A549 (cell line): ENCODE measurements at regions not wholly inside any gene's neighbourhood (a gene's known extent, or its start where the extent isn't known, plus 50 kb on each side); places are given as distances from the start of the nearest gene placed in this dataset.
A peak's percentile ranks its signal among the peaks of the same experiment; 100 is the strongest.
"Not testable (repeated sequence)": the region's sequence is repeated elsewhere in the genome, so short reads cannot be mapped to it uniquely, and the experiment has no call there.

ENCODE experiments used
- ATAC-seq, 2 experiments: fragments of 200-7000 bp in 1 of 2; fragments of >200 bp in 1 of 2; cut with Nextera tagmentation in 1 of 2; cut with Tn5 transposase in 1 of 2; 3 replicates each; pipeline versions ENCODE4 v1.8.0 to v1.9.1; 2018 to 2020; ENCODE audit warnings: mild to moderate bottlenecking in 1 of 2, moderate library complexity in 1 of 2
- CTCF ChIA-PET: fragments of 300-600 bp; sonication (Branson Sonifier 250); formaldehyde crosslinking; extraction: SDS; loops from one replicate; lab custom pipeline; 2021; ENCODE audit warnings: antibody characterized with exemption, inconsistent platforms; lab: Yijun Ruan, JAX
- POLR2A ChIA-PET: fragments of 350-600 bp; formaldehyde crosslinking; extraction: SDS; loops from one replicate; lab custom pipeline; 2021; ENCODE audit warnings: antibody characterized with exemption, inconsistent platforms; lab: Yijun Ruan, JAX
- DNase-seq, 2 experiments: peaks; one replicate each; pipeline versions ENCODE4 v3.0.0 to v3.0.0-alpha.2; 2011 to 2016; ENCODE audit warnings: low read depth in 1 of 2, low spot score in 1 of 2
- FAIRE-seq: peaks from 2 replicates; lab custom pipeline; 2011; peaks lifted over from hg19 to GRCh38; lab: Jason Lieb, UNC
- H3K27ac ChIP-seq, 2 experiments: fragments of >200 bp; sonication (Bioruptor Twin); formaldehyde crosslinking; 3 replicates each; pipeline ENCODE4 v1.5.1; 2016 to 2017
- H3K4me1 ChIP-seq: fragments of >200 bp; sonication (Bioruptor Twin); formaldehyde crosslinking; 3 replicates; pipeline ENCODE4 v1.6.1; 2016
- H3K4me2 ChIP-seq: fragments of >200 bp; sonication (Bioruptor Twin); formaldehyde crosslinking; 3 replicates; pipeline ENCODE4 v1.6.1; 2016
- H3K4me3 ChIP-seq: fragments of >200 bp; sonication (Bioruptor Twin); formaldehyde crosslinking; 3 replicates; pipeline ENCODE4 v1.5.1; 2016
- H3K9me3 ChIP-seq: fragments of >200 bp; sonication (Bioruptor Twin); formaldehyde crosslinking; 3 replicates; pipeline ENCODE4 v1.6.1; 2016
- BHLHE40 ChIP-seq: IDR thresholded peaks from 2 replicates; pipeline ENCODE4 v1.6.1; 2012; ENCODE audit warnings: low read depth, low read length, inconsistent platforms
- CEBPB ChIP-seq, 2 experiments: fragments of >200 bp in 1 of 2; sonication (Bioruptor Twin) in 1 of 2; formaldehyde crosslinking in 1 of 2; IDR thresholded peaks; 2 replicates each; pipeline ENCODE4 v1.6.1; 2012 to 2016
- CHD4 ChIP-seq: fragments of 200-600 bp; sonication (generic); IDR thresholded peaks from 2 replicates; pipeline ENCODE4 v1.6.1; 2016; ENCODE audit warnings: antibody characterized with exemption, mild to moderate bottlenecking, borderline replicate concordance
- EHF ChIP-seq: fragments of 250-450 bp; sonication (Bioruptor Pico); IDR thresholded peaks from 2 replicates; pipeline ENCODE4 v1.5.0; 2020; ENCODE audit warnings: mild to moderate bottlenecking
- EP300 ChIP-seq, 2 experiments: fragments of >200 bp; sonication (Bioruptor Twin); formaldehyde crosslinking; IDR thresholded peaks; 2 replicates in 1 of 2; 3 replicates in 1 of 2; pipeline ENCODE4 v1.6.1; 2016 to 2017
- FOXS1 ChIP-seq: fragments of 250-450 bp; sonication (Bioruptor Pico); IDR thresholded peaks from 2 replicates; pipeline ENCODE4 v1.5.0; 2020; ENCODE audit warnings: mild to moderate bottlenecking, moderate library complexity
- HDAC2 ChIP-seq: fragments of 200-600 bp; sonication (generic); IDR thresholded peaks from 2 replicates; pipeline ENCODE4 v1.6.1; 2016
- HEYL ChIP-seq: fragments of 250-450 bp; sonication (Bioruptor Pico); IDR thresholded peaks from 2 replicates; pipeline ENCODE4 v1.8.0; 2021; ENCODE audit warnings: mild to moderate bottlenecking, moderate library complexity
- HOXA7 ChIP-seq: fragments of 250-450 bp; sonication (Bioruptor Pico); IDR thresholded peaks from 2 replicates; pipeline ENCODE4 v1.5.0; 2020; ENCODE audit warnings: mild to moderate bottlenecking, moderate library complexity
- HOXB13 ChIP-seq: fragments of 250-450 bp; sonication (Bioruptor Pico); IDR thresholded peaks from 2 replicates; pipeline ENCODE4 v1.5.0; 2020; ENCODE audit warnings: low read depth, mild to moderate bottlenecking, moderate library complexity
- JUN ChIP-seq, 2 experiments: fragments of >200 bp; sonication (Bioruptor Twin); formaldehyde crosslinking; IDR thresholded peaks; 2 replicates in 1 of 2; 3 replicates in 1 of 2; pipeline ENCODE4 v1.6.1; 2016 to 2017
- KDM5A ChIP-seq: fragments of 200-600 bp; sonication (generic); IDR thresholded peaks from 2 replicates; pipeline ENCODE4 v1.6.1; 2016; ENCODE audit warnings: antibody characterized with exemption, mild to moderate bottlenecking
- MAFK ChIP-seq: fragments of 450-650 bp; IDR thresholded peaks from 2 replicates; pipeline ENCODE4 v1.6.1; 2014; ENCODE audit not compliant: partially characterized antibody
- MAZ ChIP-seq: fragments of 150-350 bp; IDR thresholded peaks from 2 replicates; pipeline ENCODE4 v1.6.1; 2014; ENCODE audit warnings: antibody characterized with exemption, low read depth, low read length, borderline replicate concordance
- NFE2L2 ChIP-seq: fragments of 150-350 bp; conservative IDR thresholded peaks from 2 replicates; pipeline ENCODE4 v1.6.1; 2014; ENCODE audit warnings: low read length
- PHF8 ChIP-seq: fragments of 200-600 bp; sonication (generic); IDR thresholded peaks from 2 replicates; pipeline ENCODE4 v1.6.1; 2016; ENCODE audit warnings: low read depth, mild to moderate bottlenecking, antibody characterized with exemption, moderate library complexity, borderline replicate concordance
- RAD21 ChIP-seq, 2 experiments: fragments of >200 bp in 1 of 2; sonication (Bioruptor Twin) in 1 of 2; formaldehyde crosslinking in 1 of 2; IDR thresholded peaks in 1 of 2; conservative IDR thresholded peaks in 1 of 2; 2 replicates in 1 of 2; 3 replicates in 1 of 2; pipeline ENCODE4 v1.6.1; 2012 to 2018; ENCODE audit warnings: inconsistent platforms in 1 of 2
- RARB ChIP-seq: fragments of 250-450 bp; sonication (Bioruptor Pico); IDR thresholded peaks from 2 replicates; pipeline ENCODE4 v1.8.0; 2021; ENCODE audit warnings: mild to moderate bottlenecking, moderate library complexity
- RFX5 ChIP-seq: fragments of 450-650 bp; IDR thresholded peaks from 2 replicates; pipeline ENCODE4 v1.7.1; 2014; ENCODE audit warnings: antibody characterized with exemption, mild to moderate bottlenecking, moderate library complexity
- SMC3 ChIP-seq: fragments of >200 bp; sonication (Bioruptor Twin); formaldehyde crosslinking; IDR thresholded peaks from 3 replicates; pipeline ENCODE4 v1.6.1; 2018; ENCODE audit warnings: inconsistent platforms
- ZNF302 ChIP-seq: fragments of 250-450 bp; sonication (Bioruptor Pico); IDR thresholded peaks from 2 replicates; pipeline ENCODE4 v1.9.0; 2021; ENCODE audit warnings: inconsistent platforms, mild to moderate bottlenecking, moderate library complexity
- WGBS: methylation state at CpG from one replicate; pipeline ENCODE4 v1.1.6; 2017; ENCODE audit errors: missing lambda C conversion rate; 5-methylcytosine and 5-hydroxymethylcytosine counted together

DNA sequence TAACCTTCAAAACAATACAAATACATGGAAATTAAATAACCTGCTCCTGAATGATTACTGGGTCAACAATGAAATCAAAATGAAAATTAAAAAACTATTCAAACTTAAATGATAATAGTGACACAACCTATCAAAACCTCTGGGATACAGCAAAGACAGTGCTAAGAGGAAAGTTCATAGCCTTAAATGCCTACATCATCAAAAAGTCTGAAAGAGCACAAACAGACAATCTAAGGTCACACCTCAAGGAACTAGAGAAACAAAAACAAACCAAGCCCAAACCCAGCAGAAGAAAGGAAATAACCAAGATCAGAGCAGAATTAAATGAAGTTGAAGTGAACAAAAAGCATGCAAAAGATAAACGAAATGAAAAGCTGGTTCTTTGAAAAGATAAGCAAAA lies 79.5 kb downstream of the TMEM212 start:
- H3K9me3 ChIP-seq, FAIRE-seq, DNase-seq, CTCF ChIA-PET, H3K4me1 ChIP-seq, H3K4me2 ChIP-seq, ATAC-seq, POLR2A ChIA-PET, H3K4me3 ChIP-seq, H3K27ac ChIP-seq: not testable (repeated sequence)
- 13% methylated on average over 1 of the region's 1 CpG for WGBS
- TF ChIP-seq MAFK: peak; percentile 49

DNA sequence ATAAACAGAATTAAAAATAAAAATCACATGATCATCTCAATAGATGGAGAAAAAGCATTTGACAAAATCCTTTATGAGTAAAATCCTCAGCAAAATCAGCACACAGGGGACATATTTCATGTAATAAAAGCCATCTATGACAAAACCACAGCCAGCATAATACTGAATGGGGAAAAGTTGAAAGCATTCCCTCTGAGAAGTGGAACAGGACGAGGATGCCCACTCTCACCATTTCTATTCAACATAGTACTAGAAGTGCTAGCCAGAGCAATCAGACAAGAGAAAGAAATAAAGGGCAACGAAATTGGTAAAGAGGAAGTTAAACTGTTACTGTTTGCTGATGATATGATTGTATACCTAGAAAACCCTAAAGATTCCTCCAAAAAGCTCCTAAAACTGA lies 80.5 kb downstream of the TMEM212 start:
- H3K27ac ChIP-seq, H3K4me1 ChIP-seq, H3K9me3 ChIP-seq, H3K4me2 ChIP-seq, FAIRE-seq, H3K4me3 ChIP-seq, DNase-seq, POLR2A ChIA-PET, ATAC-seq: not testable (repeated sequence)
- WGBS: 36% methylated on average over 2 of the region's 2 CpGs
- CTCF ChIA-PET: interaction anchor here (0.6 kb wide), 1 partner anchor 13 kb away, joined by 3 read pairs; no protein-coding TSS in a partner anchor

DNA sequence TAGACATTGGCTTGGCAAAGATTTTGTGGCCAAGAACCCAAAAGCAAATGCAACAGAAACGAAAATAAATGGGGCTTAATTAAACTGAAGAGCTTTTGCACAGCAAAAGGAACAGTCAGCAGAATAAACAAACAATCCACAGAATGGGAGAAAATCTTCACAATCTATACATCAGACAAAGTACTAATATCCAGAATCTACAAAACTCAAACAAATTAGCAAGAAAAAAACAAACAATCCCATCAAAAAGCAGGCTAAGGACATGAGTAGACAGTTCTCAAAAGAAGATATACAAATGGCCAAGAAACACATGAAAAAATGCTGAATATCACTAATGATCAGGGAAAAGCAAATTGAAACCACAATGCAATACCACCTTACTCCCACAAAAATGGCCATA lies 81.7 kb downstream of the TMEM212 start:
- FAIRE-seq, DNase-seq, H3K4me2 ChIP-seq, H3K4me1 ChIP-seq, CTCF ChIA-PET, H3K27ac ChIP-seq, H3K9me3 ChIP-seq, ATAC-seq, POLR2A ChIA-PET, H3K4me3 ChIP-seq: not testable (repeated sequence)
- 45% methylated on average over 1 of the region's 1 CpG for WGBS

DNA sequence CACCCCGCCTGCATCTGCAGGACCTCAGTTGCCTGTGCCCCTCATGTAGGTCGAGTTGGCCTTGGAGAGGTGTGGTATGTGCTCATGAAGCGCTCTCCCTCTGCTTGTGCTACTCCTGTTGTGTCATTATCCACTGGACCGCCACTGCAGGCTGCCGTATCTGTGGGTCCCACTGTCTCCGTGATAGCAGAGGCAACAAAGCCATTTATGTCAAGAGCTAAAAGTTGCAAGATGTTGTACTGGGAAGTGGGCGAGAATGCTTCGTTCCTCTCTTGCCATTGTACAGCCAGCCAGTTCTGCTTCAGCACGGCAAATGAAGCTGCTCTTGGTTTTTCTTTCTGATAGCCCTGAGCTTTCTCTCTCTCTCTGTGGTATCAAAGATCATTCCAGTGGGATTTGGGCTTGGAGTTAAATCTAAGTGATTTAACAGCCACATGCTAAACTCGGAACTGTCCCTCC lies 89.0 kb downstream of the TMEM212 start:
- FAIRE-seq (no peak), DNase-seq (no peak)
- H3K27ac ChIP-seq: no peak overlapping the region
- WGBS: 82% methylated on average over 7 of the region's 10 CpGs
- POLR2A ChIA-PET: no interaction called here
- H3K9me3 ChIP-seq: no peaks in the 10 kb centered on the region
- H3K4me3 ChIP-seq: no peak overlapping the region
- TF ChIP-seq KDM5A (no peak), EP300 (IDR thresholded peaks at IDR 0.05) (no peak), RAD21 (conservative IDR thresholded peaks at IDR 0.05 in 1 of 2, IDR thresholded peaks at IDR 0.05 in 1 of 2) (no peak), PHF8 (no peak), ZNF302 (CRISPR knock-in tag) (no peak), EHF (CRISPR knock-in tag) (no peak), HOXB13 (CRISPR knock-in tag) (no peak), CEBPB (IDR thresholded peaks at IDR 0.05) (no peak)
- TF ChIP-seq, all 56 proteins: peak for 0
- CTCF ChIA-PET: no interaction called here
- H3K4me2 ChIP-seq: no peak overlapping the region
- peaks cover 16% of the 10 kb centered on the region for H3K4me1 ChIP-seq
- no peak for ATAC-seq

DNA sequence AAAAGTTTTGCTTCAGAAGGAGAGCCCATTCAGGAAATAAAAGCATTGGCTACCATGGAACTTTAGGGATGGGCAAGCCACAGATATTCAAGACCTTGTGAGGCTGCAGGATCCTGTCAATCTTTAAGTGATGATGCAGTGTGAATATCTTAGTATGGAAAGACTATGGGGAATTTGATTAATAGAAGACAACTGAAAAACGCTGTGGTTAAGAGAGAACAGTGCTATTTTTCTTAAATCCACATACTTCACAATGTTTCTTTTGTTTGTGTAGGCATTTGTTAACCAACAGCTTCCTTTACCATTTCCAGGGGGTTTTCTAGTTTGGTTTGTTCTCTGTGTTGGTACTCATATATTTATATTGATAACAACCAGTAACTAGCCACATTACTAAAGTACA lies 90.3 kb downstream of the TMEM212 start:
- FAIRE-seq (no peak), ATAC-seq (no peak), DNase-seq (no peak)
- no peaks in the 10 kb centered on the region for H3K9me3 ChIP-seq
- 34% methylated on average over 1 of the region's 1 CpG for WGBS
- H3K4me2 ChIP-seq: no peak overlapping the region
- H3K4me1 ChIP-seq: peaks cover 23% of the 10 kb centered on the region
- ChIA-PET CTCF (interaction anchor here (0.6 kb wide), 1 partner anchor 292 kb away, joined by 3 read pairs; no protein-coding TSS in a partner anchor), POLR2A (no interaction called here)
- H3K4me3 ChIP-seq: no peak overlapping the region
- no peak for TF ChIP-seq BHLHE40
- TF ChIP-seq HEYL (CRISPR knock-in tag): no peak
- no peak for TF ChIP-seq RARB
- no peak for TF ChIP-seq SMC3
- TF ChIP-seq RFX5: no peak
- no peak for TF ChIP-seq ZNF302 (CRISPR knock-in tag)
- TF ChIP-seq MAZ: no peak
- no peak for TF ChIP-seq HDAC2
- TF ChIP-seq HOXA7 (CRISPR knock-in tag): no peak
- no peak for TF ChIP-seq JUN (IDR thresholded peaks at IDR 0.05)
- TF ChIP-seq FOXS1: no peak
- TF ChIP-seq CHD4: no peak
- TF ChIP-seq NFE2L2: no peak
- no peak overlapping the region for H3K27ac ChIP-seq
